ENCODE measurements at regions not wholly inside any gene's neighbourhood (a gene's known extent, or its start where the extent isn't known, plus 50 kb on each side); places are given as distances from the start of the nearest gene placed in this dataset.

DNA sequence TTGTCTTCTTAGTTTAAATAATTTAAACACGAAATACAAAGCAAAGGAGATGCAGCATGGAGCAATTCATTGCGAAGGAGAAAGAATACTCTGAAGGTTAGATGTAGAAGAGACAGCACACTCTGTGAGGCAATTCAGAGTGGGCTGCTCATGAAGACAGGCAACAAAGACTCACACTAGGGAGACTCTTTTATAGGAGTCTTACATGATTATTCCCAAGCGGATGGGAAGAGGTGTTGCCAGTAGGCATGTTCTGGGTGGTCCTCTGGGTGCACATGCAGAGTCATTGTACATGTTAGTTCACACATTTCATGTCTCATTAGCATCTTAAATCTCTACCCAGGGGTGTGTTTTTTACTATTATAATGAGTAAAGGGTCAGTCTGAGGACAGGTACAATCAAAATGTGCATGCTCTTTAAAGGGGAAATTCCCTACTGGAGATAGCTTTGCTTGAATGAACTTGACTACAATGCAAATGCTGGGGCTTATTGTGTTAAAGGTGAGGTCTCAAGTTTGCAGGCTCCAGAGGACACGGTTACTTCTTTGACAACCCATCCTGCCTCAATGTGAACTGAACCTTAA, 275.5 kb downstream of the CDH19 start:
- H3K4me3 Mint-ChIP-seq (ENCODE audit: unreplicated experiment): no peak overlapping the region
- no peak for DNase-seq (ENCODE audit: extremely low spot score, unreplicated experiment)
- no peaks in the 10 kb centered on the region for H3K4me1 Mint-ChIP-seq (ENCODE audit: unreplicated experiment)
- no peaks in the 10 kb centered on the region for H3K9me3 Mint-ChIP-seq (ENCODE audit: unreplicated experiment)
- TF ChIP-seq CTCF (IDR thresholded peaks at IDR 0.05): no peak
- no peaks in the 10 kb centered on the region for H3K27me3 Mint-ChIP-seq (ENCODE audit: unreplicated experiment)
- H3K27ac Mint-ChIP-seq (ENCODE audit: unreplicated experiment): no peak overlapping the region
- no peaks in the 10 kb centered on the region for H3K36me3 Mint-ChIP-seq (ENCODE audit: unreplicated experiment)

GRCh38 chr18:66325251-66325650, 278.6 kb downstream of the CDH19 start:
- no peaks in the 10 kb centered on the region for H3K9me3 Mint-ChIP-seq (ENCODE audit: unreplicated experiment)
- no peak overlapping the region for H3K4me3 Mint-ChIP-seq (ENCODE audit: unreplicated experiment)
- no peak overlapping the region for H3K27ac Mint-ChIP-seq (ENCODE audit: unreplicated experiment)
- no peak for DNase-seq (ENCODE audit: extremely low spot score, unreplicated experiment)
- no peaks in the 10 kb centered on the region for H3K4me1 Mint-ChIP-seq (ENCODE audit: unreplicated experiment)
- H3K36me3 Mint-ChIP-seq (ENCODE audit: unreplicated experiment): no peaks in the 10 kb centered on the region
- H3K27me3 Mint-ChIP-seq (ENCODE audit: unreplicated experiment): no peaks in the 10 kb centered on the region
- TF ChIP-seq CTCF (IDR thresholded peaks at IDR 0.05): no peak

DNA sequence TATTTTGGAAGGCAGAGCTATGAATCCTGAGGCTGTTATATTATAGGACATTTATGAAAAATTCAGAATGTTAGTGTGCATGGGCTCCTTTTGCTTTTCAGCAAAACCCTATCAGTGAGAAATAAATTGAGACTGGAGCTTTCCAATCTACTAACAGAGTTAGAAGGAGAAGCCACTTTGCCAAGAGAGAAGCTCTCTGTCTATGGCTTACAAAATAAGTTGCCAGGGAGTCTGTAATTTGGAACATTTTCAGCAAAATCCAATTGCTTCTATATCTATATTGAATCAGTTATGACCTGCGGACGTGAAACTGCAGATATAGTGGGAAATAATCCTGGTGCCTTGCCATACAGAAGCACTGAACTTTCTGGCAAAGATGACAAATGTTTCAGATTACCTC, 279.3 kb downstream of the CDH19 start:
- no peak for TF ChIP-seq CTCF (IDR thresholded peaks at IDR 0.05)
- no peak for DNase-seq (ENCODE audit: extremely low spot score, unreplicated experiment)
- Mint-ChIP-seq H3K27ac (ENCODE audit: unreplicated experiment) (no peak overlapping the region), H3K36me3 (ENCODE audit: unreplicated experiment) (no peaks in the 10 kb centered on the region), H3K4me1 (ENCODE audit: unreplicated experiment) (no peaks in the 10 kb centered on the region), H3K4me3 (ENCODE audit: unreplicated experiment) (no peak overlapping the region), H3K9me3 (ENCODE audit: unreplicated experiment) (no peaks in the 10 kb centered on the region), H3K27me3 (ENCODE audit: unreplicated experiment) (no peaks in the 10 kb centered on the region)

DNA sequence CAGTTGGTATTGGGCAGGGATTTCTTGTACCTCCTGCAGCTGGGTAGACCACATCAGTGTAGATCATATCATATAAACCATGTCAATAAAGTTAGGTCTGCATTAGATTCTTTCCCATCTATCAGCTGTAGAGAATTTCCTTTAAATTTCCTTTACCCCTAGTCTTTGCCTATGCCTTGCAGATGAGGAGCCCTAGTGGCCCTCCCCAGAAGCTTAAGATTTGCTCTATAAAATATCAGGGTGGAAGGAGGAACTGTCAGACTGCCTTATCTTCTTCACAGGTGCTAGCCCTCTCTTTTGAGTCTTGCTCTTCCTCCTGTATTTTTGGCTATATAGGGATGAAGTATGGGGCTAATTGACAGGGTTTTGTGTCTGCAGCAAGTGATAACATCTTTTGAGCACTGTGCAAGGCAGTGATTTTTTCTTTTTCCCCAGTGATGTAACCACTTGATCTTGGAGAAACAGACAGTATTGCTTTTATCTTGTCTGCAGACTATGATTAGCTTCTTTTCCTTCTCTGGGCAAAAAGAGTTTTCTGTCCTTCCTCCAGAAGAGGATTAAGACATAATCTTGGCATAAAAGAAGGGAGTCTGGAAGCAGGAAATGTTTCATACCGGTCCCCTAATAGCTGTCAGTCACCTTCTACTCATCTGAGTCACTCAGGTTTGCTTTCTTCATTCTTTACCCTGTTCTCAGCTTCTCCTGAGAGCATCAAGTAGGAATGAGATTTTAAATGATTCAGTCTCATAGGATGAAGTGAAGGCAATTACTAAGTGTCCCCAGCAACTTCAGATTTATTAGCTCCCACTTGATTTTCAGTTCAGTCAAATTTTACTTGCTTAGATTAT, 286.4 kb downstream of the CDH19 start:
- Mint-ChIP-seq H3K4me1 (ENCODE audit: unreplicated experiment) (no peaks in the 10 kb centered on the region), H3K9me3 (ENCODE audit: unreplicated experiment) (no peaks in the 10 kb centered on the region), H3K27ac (ENCODE audit: unreplicated experiment) (no peak overlapping the region), H3K36me3 (ENCODE audit: unreplicated experiment) (no peaks in the 10 kb centered on the region), H3K27me3 (ENCODE audit: unreplicated experiment) (no peaks in the 10 kb centered on the region), H3K4me3 (ENCODE audit: unreplicated experiment) (no peak overlapping the region)
- TF ChIP-seq CTCF (IDR thresholded peaks at IDR 0.05): no peak
- DNase-seq (ENCODE audit: extremely low spot score, unreplicated experiment): no peak

DNA sequence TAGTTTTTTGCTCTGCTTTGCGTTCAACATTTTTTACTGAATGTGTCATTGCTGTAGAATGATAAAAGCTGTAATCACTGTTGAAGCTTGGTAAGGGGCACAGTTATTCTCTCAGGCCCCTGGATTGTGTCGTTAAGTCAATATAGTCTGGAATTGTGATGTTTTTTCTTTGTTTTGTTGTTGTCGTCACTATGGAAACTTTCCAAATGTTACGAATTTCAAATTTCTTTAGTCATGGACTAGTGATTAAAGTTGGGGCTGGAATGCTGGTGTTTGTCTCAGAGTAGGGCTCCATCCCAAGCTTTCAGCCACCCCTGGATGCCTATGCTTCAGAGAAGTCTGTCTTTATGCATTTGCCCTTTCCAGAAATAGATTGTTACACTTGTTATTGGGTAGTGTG, 287.2 kb downstream of the CDH19 start:
- Mint-ChIP-seq H3K4me3 (ENCODE audit: unreplicated experiment) (no peak overlapping the region), H3K27me3 (ENCODE audit: unreplicated experiment) (no peaks in the 10 kb centered on the region), H3K27ac (ENCODE audit: unreplicated experiment) (no peak overlapping the region)

More for the DNA sequence above, 287.2 kb downstream of the CDH19 start:
- no peak for DNase-seq (ENCODE audit: extremely low spot score, unreplicated experiment)
- no peaks in the 10 kb centered on the region for H3K36me3 Mint-ChIP-seq (ENCODE audit: unreplicated experiment)
- H3K4me1 Mint-ChIP-seq (ENCODE audit: unreplicated experiment): no peaks in the 10 kb centered on the region
- TF ChIP-seq CTCF (IDR thresholded peaks at IDR 0.05): no peak
- no peaks in the 10 kb centered on the region for H3K9me3 Mint-ChIP-seq (ENCODE audit: unreplicated experiment)

All from osteocyte (in vitro differentiated cells).